ENCODE measurements at regions not wholly inside any gene's neighbourhood (a gene's known extent, or its start where the extent isn't known, plus 50 kb on each side); places are given as distances from the start of the nearest gene placed in this dataset.

DNA sequence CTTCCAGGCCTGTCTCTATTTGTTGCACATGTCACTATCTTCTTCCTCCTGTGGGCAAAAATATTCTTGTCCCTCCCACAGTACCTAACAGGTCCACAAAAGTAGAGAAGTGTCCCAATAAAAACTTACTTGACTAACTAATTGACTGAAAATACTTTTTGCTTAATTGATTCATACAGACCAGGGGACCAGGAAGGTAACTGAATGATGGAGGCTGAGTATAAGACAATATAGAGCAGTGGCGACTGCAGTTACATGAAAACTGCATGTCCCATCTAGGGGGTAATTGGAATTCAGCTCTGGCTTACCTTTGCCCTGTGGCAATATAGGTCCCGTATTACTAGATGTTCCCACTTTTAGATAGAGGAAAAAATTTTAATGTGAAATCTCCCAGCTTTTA lies 112.9 kb upstream of the CREB1 start:
- TF ChIP-seq, protein P1, sequence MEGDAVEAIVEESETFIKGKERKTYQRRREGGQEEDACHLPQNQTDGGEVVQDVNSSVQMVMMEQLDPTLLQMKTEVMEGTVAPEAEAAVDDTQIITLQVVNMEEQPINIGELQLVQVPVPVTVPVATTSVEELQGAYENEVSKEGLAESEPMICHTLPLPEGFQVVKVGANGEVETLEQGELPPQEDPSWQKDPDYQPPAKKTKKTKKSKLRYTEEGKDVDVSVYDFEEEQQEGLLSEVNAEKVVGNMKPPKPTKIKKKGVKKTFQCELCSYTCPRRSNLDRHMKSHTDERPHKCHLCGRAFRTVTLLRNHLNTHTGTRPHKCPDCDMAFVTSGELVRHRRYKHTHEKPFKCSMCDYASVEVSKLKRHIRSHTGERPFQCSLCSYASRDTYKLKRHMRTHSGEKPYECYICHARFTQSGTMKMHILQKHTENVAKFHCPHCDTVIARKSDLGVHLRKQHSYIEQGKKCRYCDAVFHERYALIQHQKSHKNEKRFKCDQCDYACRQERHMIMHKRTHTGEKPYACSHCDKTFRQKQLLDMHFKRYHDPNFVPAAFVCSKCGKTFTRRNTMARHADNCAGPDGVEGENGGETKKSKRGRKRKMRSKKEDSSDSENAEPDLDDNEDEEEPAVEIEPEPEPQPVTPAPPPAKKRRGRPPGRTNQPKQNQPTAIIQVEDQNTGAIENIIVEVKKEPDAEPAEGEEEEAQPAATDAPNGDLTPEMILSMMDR (IDR thresholded peaks at IDR 0.05; ENCODE audit: low read depth, low read length, missing input control): no peak
- TF ChIP-seq EGR1 (IDR thresholded peaks at IDR 0.05; ENCODE audit: low read depth in 2 of 2): no peak
- TF ChIP-seq, protein P2, sequence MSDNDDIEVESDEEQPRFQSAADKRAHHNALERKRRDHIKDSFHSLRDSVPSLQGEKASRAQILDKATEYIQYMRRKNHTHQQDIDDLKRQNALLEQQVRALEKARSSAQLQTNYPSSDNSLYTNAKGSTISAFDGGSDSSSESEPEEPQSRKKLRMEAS (IDR thresholded peaks at IDR 0.05): no peak
- no peak for TF ChIP-seq GABPA (IDR thresholded peaks at IDR 0.05 in 1 of 2, conservative IDR thresholded peaks at IDR 0.05 in 1 of 2)
- no peak for TF ChIP-seq FOXA1 (IDR thresholded peaks at IDR 0.05)
- TF ChIP-seq YY1 (IDR thresholded peaks at IDR 0.05): no peak
- no peak for TF ChIP-seq JUND (IDR thresholded peaks at IDR 0.05)
- TF ChIP-seq TAF1 (conservative IDR thresholded peaks at IDR 0.05): no peak
- TF ChIP-seq, protein P3, sequence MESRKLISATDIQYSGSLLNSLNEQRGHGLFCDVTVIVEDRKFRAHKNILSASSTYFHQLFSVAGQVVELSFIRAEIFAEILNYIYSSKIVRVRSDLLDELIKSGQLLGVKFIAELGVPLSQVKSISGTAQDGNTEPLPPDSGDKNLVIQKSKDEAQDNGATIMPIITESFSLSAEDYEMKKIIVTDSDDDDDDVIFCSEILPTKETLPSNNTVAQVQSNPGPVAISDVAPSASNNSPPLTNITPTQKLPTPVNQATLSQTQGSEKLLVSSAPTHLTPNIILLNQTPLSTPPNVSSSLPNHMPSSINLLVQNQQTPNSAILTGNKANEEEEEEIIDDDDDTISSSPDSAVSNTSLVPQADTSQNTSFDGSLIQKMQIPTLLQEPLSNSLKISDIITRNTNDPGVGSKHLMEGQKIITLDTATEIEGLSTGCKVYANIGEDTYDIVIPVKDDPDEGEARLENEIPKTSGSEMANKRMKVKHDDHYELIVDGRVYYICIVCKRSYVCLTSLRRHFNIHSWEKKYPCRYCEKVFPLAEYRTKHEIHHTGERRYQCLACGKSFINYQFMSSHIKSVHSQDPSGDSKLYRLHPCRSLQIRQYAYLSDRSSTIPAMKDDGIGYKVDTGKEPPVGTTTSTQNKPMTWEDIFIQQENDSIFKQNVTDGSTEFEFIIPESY (IDR thresholded peaks at IDR 0.05): no peak
- no peak for TF ChIP-seq RAD21 (IDR thresholded peaks at IDR 0.05)
- TF ChIP-seq, protein P4, sequence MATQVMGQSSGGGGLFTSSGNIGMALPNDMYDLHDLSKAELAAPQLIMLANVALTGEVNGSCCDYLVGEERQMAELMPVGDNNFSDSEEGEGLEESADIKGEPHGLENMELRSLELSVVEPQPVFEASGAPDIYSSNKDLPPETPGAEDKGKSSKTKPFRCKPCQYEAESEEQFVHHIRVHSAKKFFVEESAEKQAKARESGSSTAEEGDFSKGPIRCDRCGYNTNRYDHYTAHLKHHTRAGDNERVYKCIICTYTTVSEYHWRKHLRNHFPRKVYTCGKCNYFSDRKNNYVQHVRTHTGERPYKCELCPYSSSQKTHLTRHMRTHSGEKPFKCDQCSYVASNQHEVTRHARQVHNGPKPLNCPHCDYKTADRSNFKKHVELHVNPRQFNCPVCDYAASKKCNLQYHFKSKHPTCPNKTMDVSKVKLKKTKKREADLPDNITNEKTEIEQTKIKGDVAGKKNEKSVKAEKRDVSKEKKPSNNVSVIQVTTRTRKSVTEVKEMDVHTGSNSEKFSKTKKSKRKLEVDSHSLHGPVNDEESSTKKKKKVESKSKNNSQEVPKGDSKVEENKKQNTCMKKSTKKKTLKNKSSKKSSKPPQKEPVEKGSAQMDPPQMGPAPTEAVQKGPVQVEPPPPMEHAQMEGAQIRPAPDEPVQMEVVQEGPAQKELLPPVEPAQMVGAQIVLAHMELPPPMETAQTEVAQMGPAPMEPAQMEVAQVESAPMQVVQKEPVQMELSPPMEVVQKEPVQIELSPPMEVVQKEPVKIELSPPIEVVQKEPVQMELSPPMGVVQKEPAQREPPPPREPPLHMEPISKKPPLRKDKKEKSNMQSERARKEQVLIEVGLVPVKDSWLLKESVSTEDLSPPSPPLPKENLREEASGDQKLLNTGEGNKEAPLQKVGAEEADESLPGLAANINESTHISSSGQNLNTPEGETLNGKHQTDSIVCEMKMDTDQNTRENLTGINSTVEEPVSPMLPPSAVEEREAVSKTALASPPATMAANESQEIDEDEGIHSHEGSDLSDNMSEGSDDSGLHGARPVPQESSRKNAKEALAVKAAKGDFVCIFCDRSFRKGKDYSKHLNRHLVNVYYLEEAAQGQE (IDR thresholded peaks at IDR 0.05): no peak
- no peak for TF ChIP-seq SP1 (IDR thresholded peaks at IDR 0.05)

All from liver (tissue), 3 donors.